ENCODE measurements at regions not wholly inside any gene's neighbourhood (a gene's known extent, or its start where the extent isn't known, plus 50 kb on each side); places are given as distances from the start of the nearest gene placed in this dataset.

DNA sequence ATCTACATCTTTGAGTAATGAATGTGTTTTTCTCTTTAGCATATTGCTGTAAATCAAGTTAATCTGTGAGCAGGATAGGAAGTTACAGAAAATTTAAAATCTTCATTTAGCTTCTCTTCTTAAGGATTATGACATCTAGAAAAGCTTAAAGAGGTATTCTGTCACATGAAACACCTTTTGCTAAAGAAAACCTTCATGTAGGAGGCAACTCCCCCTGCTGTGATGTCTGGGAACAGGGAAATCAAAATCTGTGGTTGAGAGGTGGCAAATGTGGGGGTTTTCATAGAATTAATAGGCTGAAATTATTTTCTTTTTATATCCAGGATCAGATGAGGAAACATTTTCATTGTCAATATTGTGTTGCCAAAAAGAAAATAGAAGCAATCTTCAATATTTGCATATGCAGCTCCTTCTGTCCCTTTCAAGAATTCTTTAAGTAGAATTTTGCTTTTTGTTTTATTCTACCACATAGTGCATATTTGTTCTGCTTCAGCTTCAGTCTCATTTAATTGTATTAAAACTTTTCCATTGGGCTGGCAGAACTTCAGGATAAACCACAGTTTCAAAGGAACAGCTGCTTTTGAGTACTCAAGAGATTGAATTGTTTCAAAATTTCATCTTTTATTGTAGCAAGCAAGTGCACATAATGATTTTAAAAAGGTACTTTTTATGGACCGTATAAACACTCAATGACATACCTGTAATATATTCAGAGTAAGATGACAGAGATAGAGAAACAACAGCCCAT is 128.4 kb downstream of the RAP2B start:
- TF ChIP-seq, protein P1, sequence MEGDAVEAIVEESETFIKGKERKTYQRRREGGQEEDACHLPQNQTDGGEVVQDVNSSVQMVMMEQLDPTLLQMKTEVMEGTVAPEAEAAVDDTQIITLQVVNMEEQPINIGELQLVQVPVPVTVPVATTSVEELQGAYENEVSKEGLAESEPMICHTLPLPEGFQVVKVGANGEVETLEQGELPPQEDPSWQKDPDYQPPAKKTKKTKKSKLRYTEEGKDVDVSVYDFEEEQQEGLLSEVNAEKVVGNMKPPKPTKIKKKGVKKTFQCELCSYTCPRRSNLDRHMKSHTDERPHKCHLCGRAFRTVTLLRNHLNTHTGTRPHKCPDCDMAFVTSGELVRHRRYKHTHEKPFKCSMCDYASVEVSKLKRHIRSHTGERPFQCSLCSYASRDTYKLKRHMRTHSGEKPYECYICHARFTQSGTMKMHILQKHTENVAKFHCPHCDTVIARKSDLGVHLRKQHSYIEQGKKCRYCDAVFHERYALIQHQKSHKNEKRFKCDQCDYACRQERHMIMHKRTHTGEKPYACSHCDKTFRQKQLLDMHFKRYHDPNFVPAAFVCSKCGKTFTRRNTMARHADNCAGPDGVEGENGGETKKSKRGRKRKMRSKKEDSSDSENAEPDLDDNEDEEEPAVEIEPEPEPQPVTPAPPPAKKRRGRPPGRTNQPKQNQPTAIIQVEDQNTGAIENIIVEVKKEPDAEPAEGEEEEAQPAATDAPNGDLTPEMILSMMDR (IDR thresholded peaks at IDR 0.05) = no peak
- TF ChIP-seq POLR2A (IDR thresholded peaks at IDR 0.05) = no peak
- TF ChIP-seq POLR2AphosphoS5 (IDR thresholded peaks at IDR 0.05) = no peak

All from suprapubic skin (tissue), 4 donors.